ENCODE measurements at regions not wholly inside any gene's neighbourhood (a gene's known extent, or its start where the extent isn't known, plus 50 kb on each side); places are given as distances from the start of the nearest gene placed in this dataset.

GRCh38 chr5:36522746-36523065 lies 83.7 kb upstream of the SLC1A3 start:
- TF ChIP-seq EZH2phosphoT487 (IDR thresholded peaks at IDR 0.05; ENCODE audit: insufficient read depth, low read depth) (no peak), EZH2 (IDR thresholded peaks at IDR 0.05; ENCODE audit: insufficient read depth, poor library complexity, severe bottlenecking) (no peak)
